ENCODE measurements at regions not wholly inside any gene's neighbourhood (a gene's known extent, or its start where the extent isn't known, plus 50 kb on each side); places are given as distances from the start of the nearest gene placed in this dataset.

DNA sequence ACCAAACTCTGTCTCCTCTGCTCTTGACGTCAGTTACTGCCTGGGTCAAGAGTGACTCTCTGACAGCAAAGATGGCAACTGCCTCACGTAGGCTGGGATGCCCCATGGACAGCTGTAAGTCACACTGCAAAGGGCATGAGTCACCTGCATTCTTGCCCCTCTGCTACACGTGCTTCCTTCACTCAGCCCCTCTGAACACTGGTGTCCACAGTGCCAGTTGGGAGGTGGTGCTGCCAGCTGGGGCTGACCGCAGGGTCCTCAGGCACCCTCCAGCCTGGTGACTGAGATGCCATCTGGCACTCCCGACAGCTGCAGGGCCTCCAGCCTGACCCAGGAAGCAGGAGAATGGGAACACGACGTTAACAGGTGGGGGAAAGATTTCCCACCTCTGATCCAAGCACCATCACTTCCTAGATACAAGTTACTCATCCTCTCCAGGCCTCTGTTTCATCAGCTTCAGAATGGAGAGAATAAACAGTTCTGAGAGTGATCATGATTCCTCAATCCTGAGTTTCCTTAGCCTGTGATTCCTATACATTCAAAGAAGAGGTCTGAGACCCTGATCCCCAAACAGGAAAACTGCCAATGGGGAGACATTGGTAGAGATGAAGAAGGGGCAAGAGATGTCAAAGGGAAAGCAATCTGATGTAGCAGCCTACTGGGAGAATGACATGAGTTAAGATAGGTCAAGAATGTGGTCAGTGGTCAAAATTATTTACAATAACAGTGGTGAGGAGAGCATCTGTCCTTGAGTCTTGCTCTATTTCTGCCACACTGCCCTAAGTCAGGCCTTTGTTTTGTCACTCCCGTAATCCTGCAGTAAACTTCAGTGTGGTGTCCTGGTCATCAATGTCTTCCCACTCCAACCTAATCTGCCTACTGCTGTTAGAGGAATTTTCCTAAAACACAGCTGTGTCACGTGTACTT, 86.1 kb upstream of the BCL6 start:
- peaks cover 0 to 7% (median 0%) of the 10 kb centered on the region in 11 donors for H3K9me3 ChIP-seq
- no peaks in the 10 kb centered on the region for H3K36me3 ChIP-seq
- intact Hi-C loops (cut with DNase I): loop anchor here in 1 of 10 donors (10.0 kb wide), 1 partner anchor 1323 kb away; no protein-coding TSS in a partner anchor
- H3K4me3 ChIP-seq: no peak overlapping the region
- no peak overlapping the region for H3K27ac ChIP-seq
- DNase-seq (no peak), ATAC-seq (no peak)
- TF ChIP-seq, protein P1, sequence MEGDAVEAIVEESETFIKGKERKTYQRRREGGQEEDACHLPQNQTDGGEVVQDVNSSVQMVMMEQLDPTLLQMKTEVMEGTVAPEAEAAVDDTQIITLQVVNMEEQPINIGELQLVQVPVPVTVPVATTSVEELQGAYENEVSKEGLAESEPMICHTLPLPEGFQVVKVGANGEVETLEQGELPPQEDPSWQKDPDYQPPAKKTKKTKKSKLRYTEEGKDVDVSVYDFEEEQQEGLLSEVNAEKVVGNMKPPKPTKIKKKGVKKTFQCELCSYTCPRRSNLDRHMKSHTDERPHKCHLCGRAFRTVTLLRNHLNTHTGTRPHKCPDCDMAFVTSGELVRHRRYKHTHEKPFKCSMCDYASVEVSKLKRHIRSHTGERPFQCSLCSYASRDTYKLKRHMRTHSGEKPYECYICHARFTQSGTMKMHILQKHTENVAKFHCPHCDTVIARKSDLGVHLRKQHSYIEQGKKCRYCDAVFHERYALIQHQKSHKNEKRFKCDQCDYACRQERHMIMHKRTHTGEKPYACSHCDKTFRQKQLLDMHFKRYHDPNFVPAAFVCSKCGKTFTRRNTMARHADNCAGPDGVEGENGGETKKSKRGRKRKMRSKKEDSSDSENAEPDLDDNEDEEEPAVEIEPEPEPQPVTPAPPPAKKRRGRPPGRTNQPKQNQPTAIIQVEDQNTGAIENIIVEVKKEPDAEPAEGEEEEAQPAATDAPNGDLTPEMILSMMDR (IDR thresholded peaks at IDR 0.05): no peak
- no peaks in the 10 kb centered on the region for H3K4me1 ChIP-seq
- whole genome bisulfite sequencing, 2 donors: 78 to 84% methylated on average over 9 of the region's 9 CpGs
- H3K27me3 ChIP-seq: no peaks in the 10 kb centered on the region

DNA sequence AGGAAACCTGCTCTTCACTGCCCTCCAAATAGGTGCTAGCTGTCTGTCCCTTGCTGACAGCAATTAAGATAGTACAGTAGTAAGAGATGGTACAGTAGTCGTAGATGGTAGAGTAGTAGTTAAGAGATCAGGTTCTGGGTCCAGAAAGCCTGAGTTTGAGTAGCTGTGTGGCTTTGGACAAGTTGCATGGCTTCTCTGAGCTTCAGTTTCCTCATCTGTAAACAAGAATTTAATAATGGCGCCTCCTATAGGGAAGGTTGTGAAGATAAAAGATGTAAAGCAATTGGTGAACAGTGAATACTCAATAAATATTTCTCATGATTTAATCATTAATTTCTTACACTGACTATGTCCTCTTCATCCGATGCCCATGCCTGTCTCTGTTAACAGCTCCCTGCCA, 86.9 kb upstream of the BCL6 start:
- Histone ChIP-seq H3K27me3 (no peaks in the 10 kb centered on the region), H3K9me3 (peaks cover 0 to 7% (median 0%) of the 10 kb centered on the region in 11 donors), H3K4me1 (no peaks in the 10 kb centered on the region), H3K4me3 (no peak overlapping the region), H3K36me3 (no peaks in the 10 kb centered on the region), H3K27ac (no peak overlapping the region)
- intact Hi-C loops (cut with DNase I): loop anchor here in 1 of 10 donors (10.0 kb wide), 1 partner anchor 1323 kb away; no protein-coding TSS in a partner anchor
- 86 to 91% methylated on average over 3 of the region's 3 CpGs for WGBS, 2 donors
- DNase-seq (no peak), ATAC-seq (no peak)
- TF ChIP-seq, protein P1 (IDR thresholded peaks at IDR 0.05): no peak

DNA sequence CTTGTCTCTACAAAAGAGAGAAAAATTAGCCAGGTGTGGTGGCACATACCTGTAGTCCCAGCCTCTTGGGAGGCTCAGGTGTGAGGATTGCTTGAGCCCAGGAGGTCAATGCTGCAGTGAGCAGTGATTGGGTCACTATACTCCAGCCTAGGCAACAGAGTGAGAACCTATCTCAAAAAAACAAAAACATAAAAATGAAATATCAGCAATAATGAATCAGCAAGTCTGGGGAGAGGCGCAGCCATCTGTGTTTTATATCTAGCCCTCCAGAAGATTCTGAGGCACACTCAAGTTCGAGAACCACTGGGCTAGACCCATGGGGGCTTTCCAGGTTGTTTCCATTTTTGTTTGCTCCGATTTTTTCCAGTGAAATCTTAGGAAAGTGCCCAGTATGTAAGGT, 88.1 kb upstream of the BCL6 start:
- TF ChIP-seq, protein P1 (IDR thresholded peaks at IDR 0.05): no peak
- 85 to 89% methylated on average over 3 of the region's 3 CpGs for WGBS, 2 donors
- ATAC-seq (no peak), DNase-seq (no peak)
- Histone ChIP-seq H3K4me1 (no peaks in the 10 kb centered on the region), H3K27me3 (no peaks in the 10 kb centered on the region), H3K27ac (no peak overlapping the region), H3K4me3 (no peak overlapping the region), H3K9me3 (peaks cover 0 to 7% (median 0%) of the 10 kb centered on the region in 11 donors), H3K36me3 (no peaks in the 10 kb centered on the region)
- intact Hi-C loops (cut with DNase I): loop anchor here in 1 of 10 donors (10.0 kb wide), 1 partner anchor 1321 kb away; no protein-coding TSS in a partner anchor

DNA sequence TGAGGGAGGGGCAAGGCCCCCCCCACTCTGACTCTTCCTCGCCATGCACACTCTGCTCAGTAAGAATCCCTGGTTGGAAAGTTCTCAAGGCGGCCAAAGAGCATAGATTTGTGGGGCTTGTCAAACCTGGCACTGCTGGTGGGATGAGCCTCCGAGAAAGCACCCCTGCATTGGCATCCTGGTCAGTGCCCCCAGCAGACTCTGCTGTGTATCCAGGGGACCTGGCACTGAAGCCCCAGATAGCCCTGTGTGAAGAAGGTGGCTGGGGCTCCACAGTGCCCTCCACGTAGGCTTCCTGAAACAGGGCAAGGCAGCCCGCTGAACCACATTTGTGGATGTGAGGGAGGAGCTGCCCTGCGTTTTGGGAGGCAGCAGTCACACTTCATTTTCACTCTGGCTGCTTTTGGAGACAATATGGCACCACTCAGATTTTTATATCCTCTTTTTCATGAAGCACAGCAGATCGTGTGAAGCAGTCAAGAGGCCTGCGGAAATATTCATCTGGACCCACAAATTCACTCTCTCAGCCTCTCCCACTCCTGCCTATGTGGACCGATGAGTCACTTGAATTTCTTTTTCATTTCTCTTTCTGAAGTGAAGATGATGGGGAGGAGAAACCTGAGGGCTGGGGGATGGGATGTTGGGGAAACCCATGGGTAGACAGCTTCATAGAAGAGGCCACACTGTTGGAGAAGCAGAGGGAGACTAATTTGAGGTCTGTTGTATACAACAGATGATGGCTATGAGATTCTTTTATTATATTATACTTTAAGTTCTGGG, 88.7 kb upstream of the BCL6 start:
- Histone ChIP-seq H3K9me3 (peaks cover 0 to 7% (median 0%) of the 10 kb centered on the region in 11 donors), H3K4me3 (no peak overlapping the region), H3K4me1 (no peaks in the 10 kb centered on the region), H3K27me3 (no peaks in the 10 kb centered on the region), H3K27ac (no peak overlapping the region), H3K36me3 (no peaks in the 10 kb centered on the region)
- TF ChIP-seq, protein P1 (IDR thresholded peaks at IDR 0.05): no peak
- DNase-seq (no peak), ATAC-seq (no peak)
- WGBS, 2 donors: 85 to 86% methylated on average over 9 of the region's 9 CpGs
- intact Hi-C loops (cut with DNase I): loop anchor here in 1 of 10 donors (10.0 kb wide), 1 partner anchor 1321 kb away; no protein-coding TSS in a partner anchor
